NCI-H1694 treated with DMSO at 0.1 percent for 48 hours (cell line): ENCODE measurements at regions not wholly inside any gene's neighbourhood (a gene's known extent, or its start where the extent isn't known, plus 50 kb on each side); places are given as distances from the start of the nearest gene placed in this dataset.

Source experiments
- DNase-seq: peaks from one replicate; lab custom pipeline; 2025; lab: John Stamatoyannopoulos, UW

DNA sequence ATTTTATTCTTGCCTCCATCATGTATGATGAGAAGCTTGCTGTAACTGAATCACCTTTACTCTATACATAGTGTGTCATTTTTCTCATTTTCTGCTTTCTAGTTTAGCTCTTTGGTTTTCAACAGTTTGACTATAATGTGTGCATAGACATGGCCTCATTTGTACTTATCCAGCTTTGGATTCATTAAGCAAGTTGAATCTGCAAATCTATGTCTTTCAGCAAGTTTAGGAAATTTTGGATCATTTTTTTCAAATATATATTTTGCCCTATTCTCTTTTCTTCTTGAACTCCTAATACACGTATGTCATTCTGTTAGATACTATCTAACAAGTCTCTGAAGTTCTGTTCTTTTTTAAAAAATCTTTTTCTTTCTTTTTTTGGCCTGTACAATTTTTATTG is 57.8 kb downstream of the PRLHR start:
- no peak for DNase-seq

DNA sequence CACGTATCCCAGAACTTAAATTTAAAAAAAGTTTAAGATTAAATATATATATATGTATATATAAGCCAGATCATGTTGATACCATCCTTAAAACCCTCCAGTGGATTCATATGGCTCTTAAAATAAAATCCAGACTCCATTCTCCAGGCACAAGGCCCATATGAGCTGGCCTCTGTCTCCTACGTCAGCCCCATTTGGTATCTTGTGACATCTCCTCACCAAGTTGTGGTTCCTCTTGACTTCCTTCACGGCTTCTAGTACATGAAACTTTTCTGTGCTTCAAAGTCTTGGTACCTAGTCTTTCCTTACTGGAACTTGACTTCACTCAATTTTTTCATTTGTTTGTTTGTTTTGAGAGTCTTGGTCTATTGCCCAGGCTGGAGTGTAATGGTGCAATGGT is 61.3 kb downstream of the PRLHR start:
- no peak for DNase-seq

DNA sequence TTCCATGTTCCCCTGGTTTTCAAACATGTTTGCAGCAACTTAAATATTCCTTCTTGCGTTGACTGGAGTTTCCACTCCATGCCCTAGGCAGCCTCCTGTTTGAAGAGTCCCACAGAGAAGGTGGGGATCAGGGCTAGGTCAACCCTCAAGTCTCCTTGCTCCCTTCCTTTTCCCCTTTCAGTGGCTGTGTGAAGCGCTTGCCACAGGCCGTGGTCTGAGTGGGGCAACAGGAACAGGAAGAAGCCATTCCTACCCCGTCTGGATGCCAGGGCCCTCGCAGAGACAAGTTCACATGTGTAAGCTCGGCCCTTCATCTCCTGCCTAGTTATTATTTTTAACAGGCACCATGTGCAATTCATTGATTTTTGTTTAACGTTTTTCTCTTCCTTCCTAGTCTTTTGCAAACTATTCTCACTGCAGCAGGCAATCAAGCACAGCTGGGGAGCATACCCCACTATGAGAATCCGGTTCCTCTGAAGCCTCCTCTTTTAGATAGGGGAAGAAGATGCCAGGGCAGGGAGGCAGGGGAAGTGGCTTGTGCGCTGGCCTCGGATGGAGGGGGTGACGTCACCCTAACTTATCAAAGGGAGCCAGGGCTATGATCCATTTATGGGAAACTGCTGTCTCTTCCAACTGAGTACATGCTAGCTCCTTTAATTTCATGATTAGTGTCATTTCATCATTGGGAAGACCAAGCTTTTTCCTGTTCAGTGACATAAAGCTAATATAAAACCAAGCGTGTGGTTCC is 64.2 kb downstream of the PRLHR start:
- DNase-seq, result no peak

DNA sequence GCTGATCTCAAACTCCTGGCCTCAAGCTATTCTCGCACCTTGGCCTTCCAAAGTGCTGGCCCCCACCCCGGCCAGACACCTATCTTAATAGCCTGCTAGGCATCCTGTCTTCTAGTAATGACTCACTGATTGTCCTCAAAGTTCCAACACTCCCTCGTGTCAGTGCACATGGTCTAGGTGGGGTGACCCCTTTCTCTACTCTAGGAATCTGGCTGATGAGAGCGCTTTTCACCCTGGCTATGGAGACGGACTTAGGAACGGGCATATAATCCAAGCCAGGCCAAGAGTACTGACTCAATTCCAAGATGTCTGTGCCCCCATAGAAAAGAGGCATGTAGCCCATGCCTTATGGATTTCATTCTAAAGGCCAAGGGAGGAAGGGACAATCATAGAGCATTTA is 67.0 kb downstream of the PRLHR start:
- no peak for DNase-seq

DNA sequence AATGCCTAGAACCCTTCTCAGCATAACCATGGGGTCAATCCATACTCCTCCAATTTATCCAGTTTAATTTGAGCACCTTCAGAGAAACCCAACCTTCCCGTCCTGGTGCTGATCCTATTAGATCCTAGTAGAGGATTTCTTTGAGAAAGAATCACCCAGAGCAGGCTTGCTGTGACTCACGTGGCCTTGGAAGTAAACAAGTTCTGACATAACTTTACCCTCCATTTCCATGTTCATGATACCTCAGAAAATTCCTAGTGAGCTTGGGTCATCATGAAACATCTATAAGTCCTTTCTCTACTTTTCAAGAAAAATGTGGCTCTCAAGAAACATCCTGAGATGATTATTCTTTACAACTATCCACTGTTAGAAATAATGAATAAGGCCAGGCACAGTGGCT is 71.7 kb downstream of the PRLHR start:
- no peak for DNase-seq

DNA sequence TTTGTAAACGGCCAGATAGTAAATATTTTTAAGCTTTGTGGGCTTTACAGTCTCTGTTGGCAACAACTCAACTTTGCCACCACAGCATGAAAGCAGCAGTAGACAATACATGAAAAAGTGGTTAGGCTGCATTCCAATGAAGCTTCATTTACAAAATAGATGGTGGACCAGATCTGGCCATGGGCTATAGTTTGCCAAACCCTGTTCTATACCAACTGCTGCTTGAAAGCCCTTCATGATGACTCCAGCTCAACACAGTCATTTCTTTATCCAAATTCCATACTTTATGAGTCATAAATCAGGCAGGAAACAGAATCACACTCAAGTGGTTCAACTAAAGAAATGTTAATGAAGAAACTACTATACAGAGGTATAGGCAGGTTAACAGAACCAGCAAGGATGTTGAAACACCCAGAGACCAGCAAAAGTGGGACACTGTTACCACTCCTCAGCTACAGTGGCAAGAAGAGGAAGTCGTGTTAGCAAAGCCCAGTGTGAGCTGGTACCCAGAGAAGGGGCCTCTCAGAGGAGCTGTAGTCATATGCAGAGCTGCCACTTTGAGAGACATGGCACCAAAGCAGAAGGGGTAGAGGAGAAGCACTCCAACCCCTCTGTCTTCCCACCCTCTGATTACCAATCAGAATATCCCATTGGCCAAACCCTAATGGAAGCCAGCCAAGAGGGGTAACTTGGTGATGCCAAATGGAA is 72.5 kb downstream of the PRLHR start:
- no peak for DNase-seq

DNA sequence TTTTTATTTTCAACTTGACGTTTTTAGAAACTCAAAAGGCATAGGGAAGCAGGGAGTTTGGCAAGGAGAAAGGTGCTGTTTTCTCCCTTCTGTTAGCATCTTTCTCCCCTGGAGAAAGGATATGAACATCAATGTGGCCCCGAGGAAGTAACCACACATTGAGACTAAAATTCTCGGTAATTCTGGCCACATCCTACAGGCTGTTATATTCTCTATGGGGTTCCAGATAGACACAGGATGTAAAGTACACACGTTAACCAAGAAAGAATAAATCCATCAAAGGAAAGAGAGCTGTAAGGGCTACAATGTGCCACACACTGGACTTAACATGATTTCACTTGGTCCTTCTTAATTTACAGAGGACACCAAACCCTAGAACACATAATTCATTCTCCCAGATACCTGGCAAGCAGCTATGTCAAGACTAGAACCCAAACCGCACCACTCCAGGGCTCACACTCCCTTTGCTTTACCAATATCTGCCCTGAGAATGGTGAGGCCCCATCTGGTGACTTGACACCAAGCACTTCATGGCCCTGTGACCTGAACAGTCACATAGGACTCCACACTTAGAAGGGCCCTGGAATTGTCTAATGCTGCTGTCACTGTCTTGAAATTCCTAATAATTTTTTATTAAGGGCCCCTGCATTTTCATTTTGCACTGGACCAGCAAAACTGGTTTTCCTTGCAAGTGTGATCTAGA is 73.9 kb downstream of the PRLHR start:
- no peak for DNase-seq

DNA sequence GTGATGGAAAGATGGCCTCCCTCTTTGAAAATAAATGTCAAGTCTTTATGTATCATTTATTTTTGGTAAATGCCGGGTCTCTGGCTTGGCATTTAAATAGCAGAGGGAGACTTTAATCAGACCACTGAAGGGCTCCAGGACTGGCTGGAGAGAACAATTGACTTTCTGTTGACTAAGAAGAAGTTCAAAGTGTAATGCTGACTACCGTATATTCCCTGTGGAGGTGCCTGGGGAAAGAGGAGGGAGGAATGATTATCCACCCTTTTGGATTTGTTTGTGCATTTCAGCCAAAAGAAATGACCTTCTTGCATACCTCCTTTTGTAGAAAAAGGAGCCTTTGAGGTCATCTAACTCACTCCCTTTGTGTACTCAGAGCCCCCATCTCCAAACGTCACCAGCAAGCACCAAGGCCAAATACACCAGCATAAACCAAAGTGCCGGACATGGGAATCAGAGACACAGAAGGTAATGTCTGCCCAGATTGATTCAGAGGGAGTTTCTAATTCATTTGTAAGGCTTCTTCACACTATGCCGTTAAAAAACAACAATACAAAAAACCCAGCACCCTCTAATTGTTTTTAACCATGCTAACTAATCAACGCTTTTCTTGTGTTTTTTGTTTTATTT is 75.2 kb downstream of the PRLHR start:
- no peak for DNase-seq

DNA sequence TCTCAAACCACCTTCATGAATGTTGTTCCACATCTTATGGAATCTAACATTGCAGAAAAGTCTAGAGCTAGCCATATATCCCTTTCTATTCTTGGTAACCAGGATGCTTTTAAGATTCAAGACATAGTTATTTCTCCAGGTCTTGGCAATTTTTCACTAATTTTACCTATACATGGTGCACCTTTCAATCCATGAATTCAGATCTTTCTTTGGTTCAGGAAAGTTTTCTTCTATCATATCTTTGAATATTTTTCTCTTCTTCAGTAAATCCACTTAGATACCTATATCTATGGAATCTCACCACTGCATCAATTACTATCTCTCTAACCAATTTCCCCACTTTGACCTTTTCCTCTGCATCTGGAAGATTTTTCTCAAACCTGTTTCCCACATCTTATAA is 77.4 kb downstream of the PRLHR start:
- DNase-seq, result no peak

DNA sequence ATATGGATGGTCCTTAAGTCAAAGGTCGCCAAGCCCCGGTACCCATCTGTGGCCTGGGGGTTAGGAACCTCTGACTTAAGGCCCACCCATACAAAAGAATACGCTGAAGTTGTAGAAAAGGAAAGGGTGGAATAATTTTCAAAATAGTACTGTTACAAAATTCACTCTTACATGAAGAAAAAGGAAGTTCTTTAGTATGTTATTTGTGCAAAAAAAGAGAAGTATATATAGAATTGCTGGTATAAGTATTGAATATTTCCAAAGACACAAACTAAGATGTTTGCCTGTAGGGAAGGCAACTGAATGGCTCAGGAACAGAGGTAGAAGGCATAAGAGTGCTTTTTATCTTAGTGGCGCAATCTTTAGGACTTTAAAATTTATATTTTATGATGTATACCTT is 78.7 kb downstream of the PRLHR start:
- DNase-seq, result no peak

DNA sequence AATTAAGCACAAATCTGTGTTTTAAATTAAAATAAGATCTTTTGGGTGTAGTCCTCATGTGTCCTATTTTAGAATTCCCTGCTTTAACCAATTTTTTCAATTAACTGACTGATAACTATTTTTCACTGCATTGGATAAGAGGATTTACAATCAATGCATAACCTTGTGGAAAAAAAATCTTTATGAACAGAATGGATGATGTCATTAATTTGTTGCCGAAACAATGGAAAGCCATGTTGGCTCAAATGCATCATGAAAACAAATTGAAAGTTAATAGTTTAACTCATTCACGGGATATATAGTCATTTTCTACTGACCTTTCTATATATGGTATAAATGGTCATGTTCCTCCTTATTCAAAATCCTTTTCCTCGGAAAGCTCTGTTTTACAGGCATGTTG is 82.3 kb downstream of the PRLHR start:
- no peak for DNase-seq

DNA sequence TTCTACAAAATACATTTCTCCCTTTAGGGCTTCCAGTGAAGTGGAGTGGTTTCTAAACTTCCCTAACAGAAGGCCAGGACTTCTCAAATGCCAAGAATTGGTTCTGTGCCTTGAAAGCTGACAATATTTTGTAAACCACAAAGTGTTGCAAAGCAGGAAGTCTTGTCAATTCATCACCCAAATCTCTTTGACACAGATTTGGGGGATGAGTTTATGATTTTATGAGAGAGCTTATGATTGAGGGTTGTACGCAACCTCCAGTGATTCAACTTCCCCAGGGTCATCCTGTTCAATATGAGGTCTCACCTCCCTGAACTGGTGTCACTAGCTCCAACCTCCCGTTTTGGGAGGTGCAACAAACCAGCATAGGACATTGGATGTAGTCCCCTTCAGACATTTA is 83.7 kb downstream of the PRLHR start:
- no peak for DNase-seq

DNA sequence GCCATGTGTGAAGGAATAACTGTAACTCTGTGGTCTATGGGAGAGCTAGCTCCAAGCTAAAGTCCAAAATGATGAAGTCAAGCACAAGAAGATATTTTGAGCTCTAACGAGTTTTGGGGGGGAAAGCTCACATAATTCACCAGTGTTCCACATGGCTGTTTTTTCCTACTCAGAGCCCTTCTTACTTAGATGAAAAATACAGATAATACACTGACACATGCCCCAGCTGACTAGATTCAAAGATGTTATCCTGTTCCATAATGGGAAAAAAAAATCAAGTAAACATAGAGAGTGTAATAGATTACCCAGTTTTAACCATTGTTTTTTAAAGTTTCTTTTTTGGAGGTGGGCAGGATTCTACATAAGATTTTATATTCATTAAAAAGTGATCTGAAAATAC is 86.6 kb downstream of the PRLHR start:
- DNase-seq, result no peak

DNA sequence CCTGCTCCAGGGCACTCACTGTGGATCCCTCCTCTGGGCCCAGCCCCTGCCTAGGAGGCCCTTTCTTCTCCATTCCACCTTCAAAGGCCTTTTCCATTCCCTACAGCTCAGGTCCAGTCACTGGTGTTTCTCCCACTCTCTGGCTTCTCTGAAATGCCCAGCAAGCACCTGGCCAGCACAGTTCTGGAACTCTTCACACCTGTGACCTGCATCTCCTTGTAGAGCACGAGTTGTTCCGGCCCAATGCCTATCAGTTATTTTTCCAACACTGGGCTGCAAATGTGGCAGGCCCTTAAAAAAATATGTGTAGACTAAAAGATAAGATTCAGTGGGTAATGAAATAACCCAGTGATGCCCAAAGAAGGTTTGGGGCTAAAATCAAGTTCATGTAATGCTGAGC is 87.1 kb downstream of the PRLHR start:
- no peak for DNase-seq

DNA sequence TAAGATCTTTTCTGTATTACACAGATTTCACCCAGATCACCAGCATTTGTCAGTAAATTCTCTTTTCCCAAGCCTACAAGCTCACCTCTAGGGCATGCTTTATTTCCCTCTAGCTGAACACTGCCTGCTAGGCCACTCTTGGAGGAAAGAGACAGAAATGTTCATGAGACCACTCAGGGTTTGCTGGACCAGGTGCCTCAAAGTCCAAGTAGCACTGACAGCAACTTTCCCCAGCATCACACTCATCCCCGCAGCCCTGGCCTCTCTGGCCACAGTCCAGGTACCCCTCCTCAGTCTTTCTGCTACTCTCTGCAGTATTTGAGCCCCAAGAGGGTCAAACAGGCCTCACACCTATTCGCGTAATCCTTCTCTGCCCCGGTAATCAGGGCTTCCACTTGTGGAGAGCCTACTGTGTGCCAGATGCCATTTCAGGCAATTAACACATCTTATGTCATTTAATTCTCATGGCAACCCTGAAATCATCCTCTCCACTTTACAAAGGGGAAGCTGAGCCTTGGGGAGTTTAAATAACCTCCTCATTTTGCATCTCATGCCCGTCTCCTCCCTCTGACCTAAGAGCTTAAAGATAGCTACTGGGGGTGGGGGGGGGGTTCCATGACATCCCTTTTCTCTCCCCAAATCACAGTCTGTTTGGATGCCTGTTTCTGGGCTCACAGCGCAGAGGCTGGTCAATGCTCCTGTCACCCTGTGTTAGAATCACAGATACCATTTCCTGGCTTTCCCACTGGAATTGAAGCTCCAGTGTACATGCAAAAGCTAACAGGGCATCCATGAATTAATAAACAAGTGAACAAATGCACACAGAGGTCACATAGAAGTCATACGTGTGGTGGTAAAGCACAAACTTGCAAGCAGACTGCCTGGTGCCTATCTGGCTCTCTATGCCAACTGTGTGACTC is 88.5 kb downstream of the PRLHR start:
- DNase-seq, result no peak

DNA sequence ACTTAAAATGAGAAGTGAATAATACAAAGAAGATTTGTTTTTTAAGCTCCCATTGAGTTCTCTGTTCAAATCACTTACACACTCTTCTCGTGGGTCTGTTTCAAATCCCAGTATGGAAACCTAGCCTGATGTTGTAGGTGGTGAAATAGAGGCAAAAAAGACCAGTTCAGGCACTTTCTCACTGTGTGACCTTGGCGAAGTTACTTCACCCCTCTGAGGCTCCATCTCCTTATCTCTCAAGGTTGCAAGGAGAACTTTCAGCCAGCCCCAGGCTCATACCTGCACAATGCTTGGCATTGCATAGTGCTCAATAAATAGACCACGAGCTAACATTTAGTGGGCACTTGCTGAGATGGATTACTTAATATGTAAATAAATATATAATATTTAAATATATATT is 90.1 kb downstream of the PRLHR start:
- DNase-seq, result no peak

DNA sequence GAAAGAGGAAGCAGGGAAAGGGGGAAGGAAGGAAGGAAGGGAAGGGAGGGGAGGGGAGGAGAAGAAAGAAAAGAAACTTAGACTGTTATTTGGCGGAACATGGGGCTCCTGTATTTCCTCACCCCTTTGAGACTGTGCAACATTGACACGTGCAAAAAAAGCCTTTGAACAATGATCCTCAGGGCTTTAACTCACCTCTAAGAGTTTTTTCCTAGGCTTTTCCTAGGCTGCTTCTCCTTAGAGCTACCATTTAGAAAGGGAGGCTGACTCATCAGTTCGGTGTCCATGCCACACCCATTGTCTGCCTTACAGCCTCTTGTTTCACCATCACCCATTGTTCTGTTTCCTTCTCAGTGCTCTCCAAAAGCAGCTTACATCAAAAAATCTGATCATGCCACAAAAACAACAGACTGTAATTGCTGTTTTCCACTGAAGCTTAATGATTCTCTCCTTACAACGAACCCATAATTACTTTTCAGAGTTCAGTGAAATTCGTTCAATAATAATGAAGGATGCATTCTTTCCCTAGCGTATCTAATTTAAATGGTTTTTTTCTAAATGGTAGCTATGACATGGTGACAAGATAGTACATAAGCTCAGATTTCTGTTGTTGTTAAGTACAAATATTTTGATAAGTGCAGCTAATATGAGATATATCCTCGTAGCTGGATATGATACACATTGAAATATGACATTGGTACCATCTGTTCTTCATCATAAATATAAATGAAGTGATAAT is 90.8 kb downstream of the PRLHR start:
- DNase-seq, result peak; percentile 35

DNA sequence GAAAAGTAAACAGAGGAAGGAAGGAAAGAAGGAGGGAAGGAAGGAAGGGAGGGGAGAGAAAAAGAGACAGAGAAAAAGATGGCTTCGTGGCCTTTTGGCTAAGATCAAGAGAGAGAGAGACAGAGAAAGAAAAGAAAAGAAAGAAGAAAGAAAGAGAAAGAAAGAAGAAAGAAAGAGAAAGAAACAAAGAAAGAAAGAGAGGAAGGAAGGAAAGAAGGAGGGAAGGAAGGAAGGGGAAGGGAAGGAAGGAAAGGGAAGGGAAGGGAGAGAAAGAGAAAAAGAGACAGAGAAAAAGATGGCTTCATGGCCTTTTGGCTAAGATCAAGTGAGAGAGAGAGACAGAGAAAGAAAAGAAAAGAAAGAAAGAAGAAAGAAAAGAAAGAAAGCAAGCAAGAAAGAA is 91.4 kb downstream of the PRLHR start:
- no peak for DNase-seq

DNA sequence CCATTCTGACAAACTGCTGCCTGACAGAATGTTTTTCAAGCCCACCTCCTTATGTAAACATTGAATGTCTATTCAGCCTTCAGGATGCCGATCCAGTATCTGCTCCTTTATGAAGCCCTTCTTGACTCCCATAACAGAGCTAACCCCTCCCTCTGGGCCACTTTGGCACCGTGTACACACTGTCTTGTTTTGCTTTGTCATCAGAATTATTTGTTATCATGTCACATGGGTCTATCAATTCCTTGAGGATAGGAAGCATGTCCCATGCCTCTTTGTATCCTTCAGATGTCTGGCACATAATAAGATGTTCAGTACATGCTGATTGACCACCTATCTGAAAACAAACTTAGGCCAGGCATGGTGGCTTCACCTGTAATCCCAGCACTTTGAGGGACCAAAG is 92.3 kb downstream of the PRLHR start:
- no peak for DNase-seq

DNA sequence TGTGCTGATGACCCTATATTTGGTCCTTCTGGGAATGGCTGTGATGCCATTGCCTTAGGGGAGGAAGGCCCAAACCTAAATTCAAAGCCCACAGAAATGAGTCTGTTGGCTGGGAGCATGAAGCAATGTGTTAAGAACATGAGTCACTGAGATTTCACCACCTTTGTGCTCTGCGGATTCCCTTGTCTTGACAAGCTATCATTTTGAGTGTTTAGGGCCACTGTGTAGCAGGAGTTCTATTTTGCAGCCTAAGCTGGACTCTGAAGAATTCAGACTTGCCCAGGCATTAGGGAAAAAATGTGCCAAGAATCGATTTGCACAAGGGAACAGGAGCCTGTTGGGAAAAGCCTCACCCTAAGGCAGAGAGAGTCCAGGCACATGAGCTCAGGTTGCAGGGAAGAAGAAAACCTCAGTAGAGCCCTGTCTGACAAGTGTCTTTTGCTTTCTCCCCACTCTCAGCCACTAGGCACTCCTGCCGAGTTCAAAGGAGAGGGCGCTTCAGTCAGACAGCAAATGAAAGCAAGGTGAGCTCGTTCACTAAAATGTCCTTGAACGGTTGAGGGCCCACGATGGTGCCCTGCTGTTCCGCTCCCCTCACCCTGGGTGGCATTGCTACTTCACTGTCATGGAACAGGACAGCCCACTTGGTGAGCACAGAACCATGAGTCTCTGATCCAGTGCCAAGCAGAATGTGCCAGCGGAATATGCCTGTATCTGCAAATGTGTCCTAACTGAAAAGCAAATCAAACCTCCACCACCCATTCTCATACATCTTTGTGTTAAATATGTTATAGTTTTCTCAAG is 93.6 kb downstream of the PRLHR start:
- no peak for DNase-seq
